HUES64 (cell line): ENCODE measurements at regions not wholly inside any gene's neighbourhood (a gene's known extent, or its start where the extent isn't known, plus 50 kb on each side); places are given as distances from the start of the nearest gene placed in this dataset.

Experiments
- H3K27ac ChIP-seq: 2 replicates; pipeline ENCODE4 v1.7.0; 2013; ENCODE audit warnings: low read depth, low read length, inconsistent platforms
- H3K27me3 ChIP-seq: 2 replicates; pipeline ENCODE4 v1.6.1; 2013; ENCODE audit warnings: mild to moderate bottlenecking, low read length; ENCODE audit not compliant: insufficient read depth
- H3K36me3 ChIP-seq: 2 replicates; pipeline ENCODE4 v1.6.1; 2013; ENCODE audit warnings: mild to moderate bottlenecking, low read length; ENCODE audit not compliant: insufficient read depth
- H3K4me1 ChIP-seq: 2 replicates; pipeline ENCODE4 v1.6.1; 2013; ENCODE audit warnings: mild to moderate bottlenecking, low read length, moderate library complexity; ENCODE audit not compliant: insufficient read depth
- H3K4me3 ChIP-seq: 2 replicates; pipeline ENCODE4 v1.5.1; 2013; ENCODE audit warnings: mild to moderate bottlenecking, low read length, moderate library complexity
- H3K9ac ChIP-seq: 2 replicates; pipeline ENCODE4 v1.6.1; 2013; ENCODE audit warnings: mild to moderate bottlenecking, low read depth, low read length
- H3K9me3 ChIP-seq: 2 replicates; pipeline ENCODE4 v1.6.1; 2013; ENCODE audit warnings: low read depth, low read length; ENCODE audit not compliant: insufficient read depth
- WGBS: fragments of 150-250, 120-280 bp; methylation state at CpG from one replicate; pipeline ENCODE4 v1.1.7; 2013; ENCODE audit warnings: missing lambda C conversion rate; 5-methylcytosine and 5-hydroxymethylcytosine counted together

GRCh38 chr10:113235508-113235907 is 285.5 kb downstream of the TCF7L2 start:
- no peaks in the 10 kb centered on the region for H3K27me3 ChIP-seq
- no peak overlapping the region for H3K9ac ChIP-seq
- WGBS, result 94% methylated on average over 4 of the region's 4 CpGs
- no peak overlapping the region for H3K27ac ChIP-seq
- H3K4me3 ChIP-seq, result no peak overlapping the region
- peaks cover 6% of the 10 kb centered on the region; the same call in 1 of the 2 replicates for H3K4me1 ChIP-seq
- no peaks in the 10 kb centered on the region for H3K36me3 ChIP-seq
- H3K9me3 ChIP-seq, result no peaks in the 10 kb centered on the region

DNA sequence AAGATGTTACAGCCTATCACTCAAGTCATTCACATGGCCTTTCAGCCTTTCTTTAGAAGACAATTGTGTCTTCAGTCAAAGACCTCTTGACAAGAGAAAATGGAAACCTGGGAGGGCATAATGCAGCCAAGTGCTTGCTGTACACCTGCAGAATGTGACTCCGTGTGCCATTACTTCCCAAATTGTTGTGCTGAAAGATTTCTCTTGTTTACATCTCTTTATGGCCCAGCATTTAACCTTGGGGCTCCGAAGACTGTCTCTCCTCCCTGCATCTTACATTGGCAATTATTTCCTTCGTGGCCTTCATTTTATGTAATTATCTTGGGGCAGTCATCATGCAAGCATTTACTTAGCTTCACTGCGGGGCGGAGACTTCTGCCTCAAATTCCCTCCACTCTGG is 287.0 kb downstream of the TCF7L2 start:
- Histone ChIP-seq H3K9me3 (no peaks in the 10 kb centered on the region), H3K4me1 (peaks cover 6% of the 10 kb centered on the region; the same call in 1 of the 2 replicates), H3K36me3 (no peaks in the 10 kb centered on the region), H3K9ac (no peak overlapping the region), H3K27me3 (no peaks in the 10 kb centered on the region), H3K4me3 (no peak overlapping the region), H3K27ac (no peak overlapping the region)
- 96% methylated on average over 5 of the region's 5 CpGs for WGBS

GRCh38 chr10:113239566-113240350 is 289.7 kb downstream of the TCF7L2 start:
- no peaks in the 10 kb centered on the region for H3K9me3 ChIP-seq
- no peak overlapping the region for H3K4me3 ChIP-seq
- 86% methylated on average over 7 of the region's 7 CpGs for WGBS
- H3K36me3 ChIP-seq, result no peaks in the 10 kb centered on the region
- H3K27ac ChIP-seq, result no peak overlapping the region
- no peaks in the 10 kb centered on the region for H3K27me3 ChIP-seq
- no peak overlapping the region for H3K9ac ChIP-seq
- H3K4me1 ChIP-seq, result no peaks in the 10 kb centered on the region

DNA sequence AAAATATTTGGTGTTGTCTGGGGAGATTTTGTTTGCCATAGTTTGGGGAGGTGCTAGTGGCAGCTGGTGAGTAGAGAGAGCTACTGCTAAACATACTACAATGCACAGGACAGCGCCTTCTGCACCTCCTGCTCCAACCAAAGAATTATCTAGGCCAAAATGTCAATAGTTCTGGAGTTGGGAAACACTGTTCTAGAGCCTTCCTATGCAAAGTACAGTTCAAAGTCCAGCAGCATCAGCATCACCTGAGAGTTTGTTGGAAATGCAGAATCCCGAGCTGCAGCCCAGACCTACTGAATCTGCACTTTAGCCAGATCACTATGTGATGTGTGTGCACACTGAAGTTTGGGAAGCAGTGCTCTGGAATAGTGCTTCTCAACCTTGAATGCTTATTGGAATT is 290.7 kb downstream of the TCF7L2 start:
- H3K27ac ChIP-seq, result no peak overlapping the region
- no peaks in the 10 kb centered on the region for H3K4me1 ChIP-seq
- no peaks in the 10 kb centered on the region for H3K27me3 ChIP-seq
- no peaks in the 10 kb centered on the region for H3K9me3 ChIP-seq
- WGBS, result 90% methylated on average over 2 of the region's 2 CpGs
- H3K4me3 ChIP-seq, result no peak overlapping the region
- H3K36me3 ChIP-seq, result no peaks in the 10 kb centered on the region
- H3K9ac ChIP-seq, result no peak overlapping the region

DNA sequence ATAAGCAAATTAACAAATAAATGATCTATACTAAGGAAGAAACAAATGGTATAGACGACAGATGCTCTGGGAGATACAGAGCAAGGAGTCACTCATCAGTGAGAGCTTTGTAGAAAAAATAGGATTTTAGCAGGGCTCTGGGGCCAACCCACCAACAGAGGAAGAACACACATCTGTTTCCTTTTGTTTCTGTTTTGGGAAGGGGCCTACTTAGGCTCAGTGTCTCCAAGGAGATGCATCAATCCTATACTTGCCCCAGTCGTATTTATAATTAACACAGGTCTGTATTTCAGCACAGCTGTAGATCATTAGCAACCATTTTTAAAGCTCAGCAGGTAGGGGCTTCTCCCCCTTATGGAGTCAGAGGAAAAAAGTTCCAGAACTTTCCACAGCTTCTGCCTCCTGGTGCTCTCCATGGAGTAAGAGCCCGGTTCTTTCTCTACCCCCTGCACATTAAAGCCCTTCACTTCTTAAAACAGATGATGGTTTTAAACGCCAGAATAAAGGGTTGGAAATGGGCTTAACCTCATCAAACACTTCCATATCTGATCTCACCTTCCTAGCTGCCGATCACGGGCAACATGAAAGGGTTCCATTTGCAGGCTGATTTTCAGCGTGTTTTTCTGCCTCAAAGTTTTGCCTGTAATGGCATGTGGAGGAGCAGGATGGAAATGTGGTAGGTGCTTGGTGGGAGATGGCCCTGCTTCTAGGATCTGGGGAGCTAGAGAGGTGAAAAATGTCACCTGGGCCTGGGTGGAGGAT is 291.7 kb downstream of the TCF7L2 start:
- 92% methylated on average over 7 of the region's 7 CpGs for WGBS
- no peak overlapping the region for H3K27ac ChIP-seq
- no peaks in the 10 kb centered on the region for H3K9me3 ChIP-seq
- no peaks in the 10 kb centered on the region for H3K36me3 ChIP-seq
- H3K4me1 ChIP-seq, result no peaks in the 10 kb centered on the region
- no peak overlapping the region for H3K4me3 ChIP-seq
- no peak overlapping the region for H3K9ac ChIP-seq
- H3K27me3 ChIP-seq, result no peaks in the 10 kb centered on the region

- H3K27ac ChIP-seq, result no peak overlapping the region
- no peak overlapping the region for H3K9ac ChIP-seq
- H3K4me3 ChIP-seq, result no peak overlapping the region
- no peaks in the 10 kb centered on the region for H3K9me3 ChIP-seq
- no peaks in the 10 kb centered on the region for H3K36me3 ChIP-seq
- no peaks in the 10 kb centered on the region for H3K4me1 ChIP-seq
- WGBS, result 90% methylated on average over 2 of the region's 2 CpGs
- no peaks in the 10 kb centered on the region for H3K27me3 ChIP-seq
These were observed 293.3 kb downstream of the TCF7L2 start for GRCh38 chr10:113243311-113243710.

DNA sequence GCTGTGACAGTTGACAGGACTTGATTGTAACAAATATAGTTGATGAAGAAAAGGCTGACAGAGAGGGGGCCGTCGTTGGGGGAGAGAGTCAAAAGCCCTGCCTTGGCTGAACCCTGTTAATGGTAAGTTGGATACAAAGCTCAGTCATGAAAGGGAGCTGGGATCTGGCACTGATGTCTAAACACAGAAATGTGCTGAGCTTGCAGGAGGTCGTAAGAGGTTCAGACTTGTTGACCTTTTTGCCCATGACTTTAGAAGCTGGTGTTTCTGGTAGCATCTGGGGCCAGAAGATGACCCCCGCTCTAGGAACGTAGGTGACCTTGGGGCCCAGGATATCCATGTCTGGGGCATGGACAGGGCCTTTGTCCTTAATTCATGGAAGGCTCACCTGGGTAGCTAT is 294.7 kb downstream of the TCF7L2 start:
- H3K27ac ChIP-seq, result no peak overlapping the region
- no peaks in the 10 kb centered on the region for H3K36me3 ChIP-seq
- H3K4me3 ChIP-seq, result no peak overlapping the region
- 92% methylated on average over 5 of the region's 5 CpGs for WGBS
- H3K4me1 ChIP-seq, result no peaks in the 10 kb centered on the region
- no peaks in the 10 kb centered on the region for H3K9me3 ChIP-seq
- H3K9ac ChIP-seq, result no peak overlapping the region
- H3K27me3 ChIP-seq, result no peaks in the 10 kb centered on the region

GRCh38 chr10:113245286-113245685 is 295.2 kb downstream of the TCF7L2 start:
- Histone ChIP-seq H3K4me3 (no peak overlapping the region), H3K4me1 (no peaks in the 10 kb centered on the region)
- WGBS, result 91% methylated on average over 3 of the region's 3 CpGs

DNA sequence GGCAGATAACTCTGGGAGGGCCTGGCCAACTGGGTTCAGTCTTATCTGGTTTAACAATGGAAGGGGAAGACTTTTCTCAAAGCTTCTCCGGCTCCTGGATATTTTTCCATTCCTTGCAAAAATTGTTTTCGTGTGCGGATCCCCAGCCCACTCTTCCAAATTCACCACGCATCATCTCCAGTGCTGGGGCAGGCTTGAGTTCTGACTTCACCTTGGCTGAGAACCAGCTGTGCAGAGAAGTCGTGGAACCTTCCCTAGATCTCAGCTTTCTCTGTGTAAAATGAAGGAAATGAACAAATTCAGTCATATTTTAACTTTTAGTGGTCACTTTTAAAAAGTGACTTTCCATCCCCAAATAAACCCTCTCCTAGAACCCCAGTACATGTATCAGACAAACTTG is 297.0 kb downstream of the TCF7L2 start:
- H3K4me1 ChIP-seq, result no peaks in the 10 kb centered on the region
- H3K4me3 ChIP-seq, result no peak overlapping the region
- H3K36me3 ChIP-seq, result no peaks in the 10 kb centered on the region
- H3K27me3 ChIP-seq, result no peaks in the 10 kb centered on the region
- H3K9me3 ChIP-seq, result no peaks in the 10 kb centered on the region
- no peak overlapping the region for H3K9ac ChIP-seq
- WGBS, result 93% methylated on average over 5 of the region's 5 CpGs
- no peak overlapping the region for H3K27ac ChIP-seq

More at GRCh38 chr10:113245286-113245685, 295.2 kb downstream of the TCF7L2 start:
- Histone ChIP-seq H3K27me3 (no peaks in the 10 kb centered on the region), H3K27ac (no peak overlapping the region), H3K36me3 (no peaks in the 10 kb centered on the region), H3K9ac (no peak overlapping the region), H3K9me3 (no peaks in the 10 kb centered on the region)

GRCh38 chr10:113252650-113253618 is 299.9 kb upstream of the HABP2 start:
- no peaks in the 10 kb centered on the region for H3K27me3 ChIP-seq
- no peak overlapping the region for H3K4me3 ChIP-seq
- H3K27ac ChIP-seq, result no peak overlapping the region
- no peaks in the 10 kb centered on the region for H3K4me1 ChIP-seq
- no peak overlapping the region for H3K9ac ChIP-seq
- H3K9me3 ChIP-seq, result no peaks in the 10 kb centered on the region
- 62% methylated on average over 10 of the region's 10 CpGs for WGBS
- no peaks in the 10 kb centered on the region for H3K36me3 ChIP-seq
